Upper lobe of left lung (tissue), 4 donors: ENCODE measurements at regions not wholly inside any gene's neighbourhood (a gene's known extent, or its start where the extent isn't known, plus 50 kb on each side); places are given as distances from the start of the nearest gene placed in this dataset.

Experiments
- CTCF ChIP-seq, 6 experiments: fragments of 450-650 bp in 4 of 6; fragments of 200-600 bp in 2 of 6; sonication (generic) in 2 of 6; IDR thresholded peaks; one replicate each; pipeline ENCODE4 v1.5.1; 2016 to 2019; ENCODE audit warnings: antibody characterized with exemption in 6 of 6
- EP300 ChIP-seq, 4 donors: sonication (generic); formaldehyde crosslinking; IDR thresholded peaks; one replicate each; pipeline ENCODE4 v1.5.1; 2017; ENCODE audit warnings: antibody characterized with exemption in 4 of 4, control low read depth in 2 of 4

GRCh38 chr1:55869065-55869464 lies 653.9 kb upstream of the USP24 start:
- TF ChIP-seq CTCF (IDR thresholded peaks at IDR 0.05) (no peak), EP300 (IDR thresholded peaks at IDR 0.05) (no peak)
